Endodermal cell (in vitro differentiated cells): ENCODE measurements at regions not wholly inside any gene's neighbourhood (a gene's known extent, or its start where the extent isn't known, plus 50 kb on each side); places are given as distances from the start of the nearest gene placed in this dataset.

Experiments used
- DNase-seq: peaks from one replicate; pipeline ENCODE4 v3.0.0-alpha.2; 2017
- H3K27ac ChIP-seq: 2 replicates; pipeline ENCODE4 v1.5.1; 2013; ENCODE audit warnings: mild to moderate bottlenecking, low read depth, low read length, moderate library complexity
- H3K27me3 ChIP-seq: 2 replicates; pipeline ENCODE4 v1.6.1; 2013; ENCODE audit warnings: mild to moderate bottlenecking, low read length, moderate library complexity; ENCODE audit not compliant: insufficient read depth, control insufficient read depth, poor library complexity, severe bottlenecking
- H3K36me3 ChIP-seq: 2 replicates; pipeline ENCODE4 v1.7.0; 2013; ENCODE audit warnings: mild to moderate bottlenecking, low read length, moderate library complexity; ENCODE audit not compliant: control insufficient read depth, insufficient read depth
- H3K4me1 ChIP-seq: one replicate; pipeline ENCODE4 v1.7.0; 2013; ENCODE audit warnings: low read length; ENCODE audit not compliant: control insufficient read depth, insufficient read depth
- H3K4me3 ChIP-seq: 2 replicates; pipeline ENCODE4 v1.5.1; 2013; ENCODE audit warnings: mild to moderate bottlenecking, low read length, moderate library complexity
- H3K9ac ChIP-seq: 2 replicates; pipeline ENCODE4 v1.6.1; 2013; ENCODE audit warnings: mild to moderate bottlenecking, low read length, moderate library complexity; ENCODE audit not compliant: poor library complexity, severe bottlenecking; ENCODE audit errors: extremely low read depth
- H3K9me3 ChIP-seq: 2 replicates; pipeline ENCODE4 v1.6.1; 2013; ENCODE audit warnings: mild to moderate bottlenecking, low read length, moderate library complexity; ENCODE audit not compliant: control insufficient read depth
- H3K27ac Mint-ChIP-seq: 2 replicates; pipeline ENCODE4 v1.8.0; 2020; ENCODE audit warnings: mixed read lengths
- H3K27me3 Mint-ChIP-seq: 2 replicates; pipeline ENCODE4 v1.8.0; 2021; ENCODE audit warnings: mild to moderate bottlenecking, mixed read lengths; ENCODE audit not compliant: insufficient read depth
- H3K36me3 Mint-ChIP-seq: 2 replicates; pipeline ENCODE4 v1.8.0; 2020; ENCODE audit warnings: low read depth, mixed read lengths
- H3K4me1 Mint-ChIP-seq: 2 replicates; pipeline ENCODE4 v1.8.0; 2020; ENCODE audit warnings: mixed read lengths
- H3K4me3 Mint-ChIP-seq: 2 replicates; pipeline ENCODE4 v1.8.0; 2020; ENCODE audit warnings: mild to moderate bottlenecking, moderate library complexity, mixed read lengths
- H3K9me3 Mint-ChIP-seq: 2 replicates; pipeline ENCODE4 v1.8.0; 2020; ENCODE audit warnings: mild to moderate bottlenecking, mixed read lengths
- CTCF ChIP-seq: fragments of 200-600 bp; sonication (generic); conservative IDR thresholded peaks from 2 replicates; pipeline ENCODE4 v1.5.0; 2021; ENCODE audit warnings: antibody characterized with exemption, mild to moderate bottlenecking
- WGBS, 2 experiments: methylation state at CpG; one replicate each; pipeline versions ENCODE4 v1.1.5 to v1.1.7; 2013; ENCODE audit warnings: missing lambda C conversion rate in 2 of 2, mixed read lengths in 1 of 2; ENCODE audit not compliant: insufficient coverage in 1 of 2, insufficient read length in 1 of 2; 5-methylcytosine and 5-hydroxymethylcytosine counted together

GRCh38 chr4:79064806-79065205 is 125.6 kb upstream of the PAQR3 start:
- no peak overlapping the region for H3K27ac ChIP-seq
- no peak for DNase-seq
- H3K9me3 Mint-ChIP-seq, result no peaks in the 10 kb centered on the region
- no peak overlapping the region for H3K27ac Mint-ChIP-seq
- no peaks in the 10 kb centered on the region for H3K36me3 Mint-ChIP-seq
- no peaks in the 10 kb centered on the region for H3K9me3 ChIP-seq
- WGBS, 2 experiments, result 67 to 88% methylated on average over 1 to 3 of the region's 3 CpGs
- no peak overlapping the region for H3K4me3 Mint-ChIP-seq
- no peak overlapping the region for H3K4me3 ChIP-seq
- H3K9ac ChIP-seq, result no peak overlapping the region
- TF ChIP-seq CTCF, result no peak
- no peaks in the 10 kb centered on the region for H3K4me1 ChIP-seq
- H3K4me1 Mint-ChIP-seq, result no peaks in the 10 kb centered on the region
- H3K36me3 ChIP-seq, result no peaks in the 10 kb centered on the region
- H3K27me3 ChIP-seq, result no peaks in the 10 kb centered on the region
- H3K27me3 Mint-ChIP-seq, result peaks cover 5% of the 10 kb centered on the region

DNA sequence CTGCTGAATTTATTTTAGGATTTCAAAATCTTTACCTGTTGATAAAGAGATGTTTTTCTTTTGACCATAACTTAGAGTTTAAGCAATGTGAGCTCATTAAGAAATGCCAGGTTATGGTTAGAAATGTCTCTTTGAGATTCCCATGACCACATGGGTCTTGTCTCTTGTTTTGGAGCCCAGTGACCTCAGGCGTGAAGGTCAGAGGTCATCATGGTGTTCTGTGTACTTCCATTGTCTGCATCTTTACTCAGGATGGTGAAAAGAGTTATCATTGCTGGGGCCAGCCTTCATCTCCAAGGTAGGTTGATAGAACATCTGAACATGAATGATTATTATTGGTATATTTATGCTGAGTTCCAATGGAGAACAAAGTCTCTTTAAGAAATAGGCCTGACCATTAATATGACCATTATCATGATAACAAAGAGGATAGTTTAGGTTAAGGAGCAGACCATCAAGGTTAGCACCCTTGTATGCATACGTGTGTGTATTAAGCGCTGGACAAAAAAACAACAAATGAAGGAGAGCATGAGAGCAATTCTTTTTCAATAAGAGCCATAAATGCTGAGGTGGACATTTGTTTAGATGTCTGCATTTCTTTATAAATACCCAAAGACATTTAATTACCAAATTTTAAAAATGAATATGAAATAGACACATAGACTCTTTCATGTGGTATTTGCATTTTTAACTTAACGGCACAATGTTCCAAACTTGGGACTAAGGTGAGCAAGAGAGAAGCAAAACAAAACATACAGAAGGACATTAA is 120.6 kb upstream of the PAQR3 start:
- Histone ChIP-seq H3K36me3 (no peaks in the 10 kb centered on the region), H3K4me3 (no peak overlapping the region), H3K4me1 (peaks cover 3% of the 10 kb centered on the region), H3K9ac (no peak overlapping the region), H3K27ac (no peak overlapping the region), H3K27me3 (no peaks in the 10 kb centered on the region), H3K9me3 (no peaks in the 10 kb centered on the region)
- WGBS, 2 experiments, result 95 to 96% methylated on average over 3 to 4 of the region's 4 CpGs
- no peak overlapping the region for H3K27ac Mint-ChIP-seq
- no peaks in the 10 kb centered on the region for H3K27me3 Mint-ChIP-seq
- no peak overlapping the region for H3K4me3 Mint-ChIP-seq
- H3K4me1 Mint-ChIP-seq, result peaks cover 14% of the 10 kb centered on the region
- no peak for TF ChIP-seq CTCF
- DNase-seq, result no peak
- H3K36me3 Mint-ChIP-seq, result no peaks in the 10 kb centered on the region
- no peaks in the 10 kb centered on the region for H3K9me3 Mint-ChIP-seq

DNA sequence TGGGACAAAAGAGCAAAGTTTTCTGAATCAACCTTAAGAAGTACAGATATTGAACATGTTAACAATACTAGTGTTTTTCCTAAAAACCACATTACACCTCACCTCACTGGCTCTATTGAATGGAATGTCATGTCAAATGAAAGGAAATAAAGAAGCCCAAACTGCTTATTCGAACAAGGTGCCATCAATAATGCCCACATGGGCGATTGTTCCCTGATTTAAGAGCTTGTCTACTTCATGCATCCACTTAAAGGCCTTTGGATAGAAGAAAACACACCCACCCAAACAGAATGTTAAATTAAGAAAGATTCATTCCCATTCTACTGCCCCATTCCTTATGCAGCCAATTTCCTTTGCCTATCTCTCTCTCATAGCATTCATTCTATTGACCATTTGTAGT is 118.5 kb upstream of the PAQR3 start:
- no peak for DNase-seq
- peaks cover 3% of the 10 kb centered on the region for H3K4me1 ChIP-seq
- no peaks in the 10 kb centered on the region for H3K27me3 ChIP-seq
- WGBS, 2 experiments, result 60 to 85% methylated on average over 2 of the region's 2 CpGs
- H3K9me3 ChIP-seq, result no peaks in the 10 kb centered on the region
- H3K4me3 Mint-ChIP-seq, result no peak overlapping the region
- no peak overlapping the region for H3K9ac ChIP-seq
- no peaks in the 10 kb centered on the region for H3K36me3 ChIP-seq
- no peak overlapping the region for H3K27ac ChIP-seq
- TF ChIP-seq CTCF, result no peak
- H3K4me1 Mint-ChIP-seq, result peaks cover 17% of the 10 kb centered on the region
- no peak overlapping the region for H3K4me3 ChIP-seq
- no peaks in the 10 kb centered on the region for H3K36me3 Mint-ChIP-seq
- H3K9me3 Mint-ChIP-seq, result no peaks in the 10 kb centered on the region
- H3K27me3 Mint-ChIP-seq, result no peaks in the 10 kb centered on the region
- H3K27ac Mint-ChIP-seq, result no peak overlapping the region
